ENCODE measurements at regions not wholly inside any gene's neighbourhood (a gene's known extent, or its start where the extent isn't known, plus 50 kb on each side); places are given as distances from the start of the nearest gene placed in this dataset.

GRCh38 chr9:78707481-78707991 is 410.6 kb downstream of the PSAT1 start:
- H3K27me3 ChIP-seq (ENCODE audit: control insufficient read depth, insufficient read depth, low read length) = no peaks in the 10 kb centered on the region
- no peak for DNase-seq
- intact Hi-C loops (cut with micrococcal nuclease) = no loop called here
- no peak overlapping the region for H3K27ac Mint-ChIP-seq
- no peaks in the 10 kb centered on the region for H3K4me1 ChIP-seq (ENCODE audit: control insufficient read depth, insufficient read depth, low read length)
- H3K36me3 Mint-ChIP-seq = no peaks in the 10 kb centered on the region
- H3K4me3 ChIP-seq (ENCODE audit: low read length) = no peak overlapping the region
- H3K27me3 Mint-ChIP-seq (ENCODE audit: low read depth in 2 of 2) = no peaks in the 10 kb centered on the region
- TF ChIP-seq CTCF (IDR thresholded peaks at IDR 0.05) = no peak
- no CpG with 5 or more reads among the region's 1 CpG for WGBS (ENCODE audit: insufficient coverage)
- ATAC-seq = no peak
- no peaks in the 10 kb centered on the region for H3K36me3 ChIP-seq (ENCODE audit: control insufficient read depth, insufficient read depth, low read length)
- H3K9me3 Mint-ChIP-seq = peaks cover 0 to 3% of the 10 kb centered on the region in 2 donors
- no peaks in the 10 kb centered on the region for H3K4me1 Mint-ChIP-seq
- H3K27ac ChIP-seq (ENCODE audit: low read length) = no peak overlapping the region
- H3K4me3 Mint-ChIP-seq = no peak overlapping the region
- H3K9me3 ChIP-seq (ENCODE audit: control insufficient read depth, insufficient read depth, low read length) = no peaks in the 10 kb centered on the region

DNA sequence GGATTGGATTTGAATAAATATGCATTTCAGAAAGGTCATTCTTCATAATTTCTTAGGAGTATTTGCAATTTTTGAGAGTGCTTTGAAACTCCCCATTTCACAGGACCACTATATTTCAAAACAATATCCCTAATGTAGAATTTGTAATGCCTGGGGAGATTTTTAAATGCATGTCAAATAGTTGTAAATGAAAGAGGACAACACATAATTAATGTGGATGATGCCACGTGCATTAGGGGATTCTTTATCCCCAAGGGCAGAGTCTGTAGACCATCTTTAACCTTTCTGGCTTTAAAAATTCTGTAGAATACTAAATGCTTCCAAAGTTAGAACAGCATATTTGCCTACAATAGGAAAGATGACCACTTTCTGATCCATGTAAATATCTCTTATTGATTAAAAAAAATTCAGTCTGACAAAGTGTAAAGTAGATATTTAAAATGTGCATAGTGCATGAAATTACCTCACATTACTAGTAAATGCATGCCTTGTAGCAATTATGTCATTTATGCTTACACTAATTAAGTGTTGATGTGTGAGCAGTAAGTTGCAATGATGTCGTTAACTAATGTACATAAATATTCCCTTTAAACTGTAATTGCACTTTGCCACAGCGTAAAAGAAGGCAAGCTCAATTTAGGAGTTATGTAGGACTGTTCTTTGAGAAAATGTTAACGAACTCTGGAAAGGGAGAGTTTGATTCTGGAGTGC is 416.1 kb downstream of the PSAT1 start:
- H3K27me3 Mint-ChIP-seq (ENCODE audit: low read depth in 2 of 2) = no peaks in the 10 kb centered on the region
- intact Hi-C loops (cut with micrococcal nuclease) = no loop called here
- Histone ChIP-seq H3K4me1 (ENCODE audit: control insufficient read depth, insufficient read depth, low read length) (no peaks in the 10 kb centered on the region), H3K4me3 (ENCODE audit: low read length) (no peak overlapping the region), H3K9me3 (ENCODE audit: control insufficient read depth, insufficient read depth, low read length) (no peaks in the 10 kb centered on the region), H3K27ac (ENCODE audit: low read length) (no peak overlapping the region), H3K27me3 (ENCODE audit: control insufficient read depth, insufficient read depth, low read length) (no peaks in the 10 kb centered on the region), H3K36me3 (ENCODE audit: control insufficient read depth, insufficient read depth, low read length) (no peaks in the 10 kb centered on the region)
- no peaks in the 10 kb centered on the region for H3K36me3 Mint-ChIP-seq
- no peak for DNase-seq
- 82% methylated on average over 3 of the region's 4 CpGs for WGBS (ENCODE audit: insufficient coverage)
- H3K27ac Mint-ChIP-seq = no peak overlapping the region
- peaks cover 0 to 3% of the 10 kb centered on the region in 2 donors for H3K9me3 Mint-ChIP-seq
- no peak for ATAC-seq
- TF ChIP-seq CTCF (IDR thresholded peaks at IDR 0.05) = no peak
- no peaks in the 10 kb centered on the region for H3K4me1 Mint-ChIP-seq
- H3K4me3 Mint-ChIP-seq = no peak overlapping the region

GRCh38 chr9:78713614-78714405 is 416.9 kb downstream of the PSAT1 start:
- WGBS (ENCODE audit: insufficient coverage) = 57% methylated on average over 3 of the region's 5 CpGs
- Mint-ChIP-seq H3K4me1 (no peaks in the 10 kb centered on the region), H3K36me3 (no peaks in the 10 kb centered on the region), H3K27ac (no peak overlapping the region), H3K9me3 (peaks cover 0 to 4% of the 10 kb centered on the region in 2 donors), H3K27me3 (ENCODE audit: low read depth in 2 of 2) (no peaks in the 10 kb centered on the region), H3K4me3 (no peak overlapping the region)
- no peak for TF ChIP-seq CTCF (IDR thresholded peaks at IDR 0.05)
- no peaks in the 10 kb centered on the region for H3K4me1 ChIP-seq (ENCODE audit: control insufficient read depth, insufficient read depth, low read length)
- DNase-seq = no peak
- H3K27ac ChIP-seq (ENCODE audit: low read length) = no peak overlapping the region
- no peaks in the 10 kb centered on the region for H3K27me3 ChIP-seq (ENCODE audit: control insufficient read depth, insufficient read depth, low read length)
- ATAC-seq = no peak
- no peaks in the 10 kb centered on the region for H3K9me3 ChIP-seq (ENCODE audit: control insufficient read depth, insufficient read depth, low read length)
- intact Hi-C loops (cut with micrococcal nuclease) = no loop called here
- H3K4me3 ChIP-seq (ENCODE audit: low read length) = no peak overlapping the region
- H3K36me3 ChIP-seq (ENCODE audit: control insufficient read depth, insufficient read depth, low read length) = no peaks in the 10 kb centered on the region
